GM19397 (cell line): ENCODE measurements at regions not wholly inside any gene's neighbourhood (a gene's known extent, or its start where the extent isn't known, plus 50 kb on each side); places are given as distances from the start of the nearest gene placed in this dataset.

ENCODE experiments used
- ATAC-seq: cut with Tn5 transposase; IDR thresholded peaks from one replicate; pipeline ENCODE4 v1.9.1; 2021; ENCODE audit warnings: mild to moderate bottlenecking, moderate library complexity; ENCODE audit not compliant: unreplicated experiment

GRCh38 chr2:33877348-33878016 is 278.4 kb upstream of the FAM98A start:
- no peak for ATAC-seq

GRCh38 chr2:33873076-33873605 is 274.0 kb upstream of the FAM98A start:
- ATAC-seq: no peak

GRCh38 chr2:33859811-33860461 is 260.8 kb upstream of the FAM98A start:
- no peak for ATAC-seq

GRCh38 chr2:33859176-33859575 is 260.1 kb upstream of the FAM98A start:
- ATAC-seq: no peak

- ATAC-seq: no peak
Observed at GRCh38 chr2:33848486-33848885, 249.4 kb upstream of the FAM98A start.

GRCh38 chr2:33839791-33840190 is 240.7 kb upstream of the FAM98A start:
- no peak for ATAC-seq

GRCh38 chr2:33836628-33837027 is 237.5 kb upstream of the FAM98A start:
- ATAC-seq: no peak

- no peak for ATAC-seq
Observed at GRCh38 chr2:33835911-33836310, 236.8 kb upstream of the FAM98A start.

GRCh38 chr2:33822964-33823363 is 223.9 kb upstream of the FAM98A start:
- ATAC-seq: no peak

GRCh38 chr2:33812707-33813106 is 213.6 kb upstream of the FAM98A start:
- ATAC-seq: no peak

- ATAC-seq: no peak
Observed at GRCh38 chr2:33810046-33810835, 211.1 kb upstream of the FAM98A start.

- no peak for ATAC-seq
Observed at GRCh38 chr2:33806041-33806440, 206.9 kb upstream of the FAM98A start.

- no peak for ATAC-seq
Observed at GRCh38 chr2:33804155-33804554, 205.1 kb upstream of the FAM98A start.

GRCh38 chr2:33796511-33796910 is 197.4 kb upstream of the FAM98A start:
- ATAC-seq: no peak

- no peak for ATAC-seq
Observed at GRCh38 chr2:33791625-33792024, 192.5 kb upstream of the FAM98A start.

- no peak for ATAC-seq
Observed at GRCh38 chr2:33788044-33788443, 188.9 kb upstream of the FAM98A start.

- no peak for ATAC-seq
Observed at GRCh38 chr2:33786881-33787280, 187.8 kb upstream of the FAM98A start.

GRCh38 chr2:33785201-33786106 is 186.4 kb upstream of the FAM98A start:
- ATAC-seq: peak; percentile 86

GRCh38 chr2:33784488-33784887 is 185.4 kb upstream of the FAM98A start:
- no peak for ATAC-seq

GRCh38 chr2:33782395-33783230 is 183.5 kb upstream of the FAM98A start:
- ATAC-seq: no peak
